ENCODE measurements at regions not wholly inside any gene's neighbourhood (a gene's known extent, or its start where the extent isn't known, plus 50 kb on each side); places are given as distances from the start of the nearest gene placed in this dataset.
"Not testable (repeated sequence)": the region's sequence is repeated elsewhere in the genome, so short reads cannot be mapped to it uniquely, and the experiment has no call there.

DNA sequence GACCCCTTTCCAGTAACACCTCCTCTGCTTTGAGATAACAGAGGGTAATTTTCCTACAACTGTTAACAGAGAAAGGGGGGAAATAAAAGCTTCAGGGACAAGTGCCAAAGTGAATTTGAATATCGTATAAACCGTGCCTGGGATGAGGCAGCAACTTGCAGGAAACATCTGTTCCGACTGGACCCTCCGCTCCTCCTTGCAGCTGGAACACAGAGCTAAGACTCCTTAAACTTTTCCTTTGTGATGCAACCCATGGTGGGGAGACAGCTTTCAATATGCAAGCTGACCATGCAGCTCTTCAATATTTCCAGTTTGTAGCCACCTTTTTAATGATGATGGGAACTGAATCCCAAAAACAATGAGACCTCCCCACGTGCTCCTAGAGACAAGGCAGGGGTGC is 432.6 kb downstream of the ZNF536 start:
- Histone ChIP-seq H2AFZ (ENCODE audit: low read length) (no peak overlapping the region), H3K27me3 (ENCODE audit: insufficient read depth, low read length) (no peaks in the 10 kb centered on the region), H3K27ac (ENCODE audit: low read depth, low read length) (no peak overlapping the region), H3K4me1 (ENCODE audit: insufficient read depth, low read length) (no peaks in the 10 kb centered on the region), H3K36me3 (ENCODE audit: insufficient read depth, low read length) (no peaks in the 10 kb centered on the region), H4K20me1 (ENCODE audit: insufficient read depth, low read length) (no peaks in the 10 kb centered on the region), H3K4me2 (ENCODE audit: insufficient read depth, low read length) (no peak overlapping the region), H3K9me3 (ENCODE audit: low read depth, low read length) (no peaks in the 10 kb centered on the region), H3K4me3 (ENCODE audit: insufficient read depth, low read length) (no peak overlapping the region), H3K79me2 (ENCODE audit: insufficient read depth, low read length) (no peaks in the 10 kb centered on the region)
- DNase-seq (ENCODE audit: insufficient read length, low spot score, missing footprints), result no peak
- TF ChIP-seq, protein P1, sequence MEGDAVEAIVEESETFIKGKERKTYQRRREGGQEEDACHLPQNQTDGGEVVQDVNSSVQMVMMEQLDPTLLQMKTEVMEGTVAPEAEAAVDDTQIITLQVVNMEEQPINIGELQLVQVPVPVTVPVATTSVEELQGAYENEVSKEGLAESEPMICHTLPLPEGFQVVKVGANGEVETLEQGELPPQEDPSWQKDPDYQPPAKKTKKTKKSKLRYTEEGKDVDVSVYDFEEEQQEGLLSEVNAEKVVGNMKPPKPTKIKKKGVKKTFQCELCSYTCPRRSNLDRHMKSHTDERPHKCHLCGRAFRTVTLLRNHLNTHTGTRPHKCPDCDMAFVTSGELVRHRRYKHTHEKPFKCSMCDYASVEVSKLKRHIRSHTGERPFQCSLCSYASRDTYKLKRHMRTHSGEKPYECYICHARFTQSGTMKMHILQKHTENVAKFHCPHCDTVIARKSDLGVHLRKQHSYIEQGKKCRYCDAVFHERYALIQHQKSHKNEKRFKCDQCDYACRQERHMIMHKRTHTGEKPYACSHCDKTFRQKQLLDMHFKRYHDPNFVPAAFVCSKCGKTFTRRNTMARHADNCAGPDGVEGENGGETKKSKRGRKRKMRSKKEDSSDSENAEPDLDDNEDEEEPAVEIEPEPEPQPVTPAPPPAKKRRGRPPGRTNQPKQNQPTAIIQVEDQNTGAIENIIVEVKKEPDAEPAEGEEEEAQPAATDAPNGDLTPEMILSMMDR (IDR thresholded peaks at IDR 0.05; ENCODE audit: extremely low read depth, low read depth, low read length), result no peak

DNA sequence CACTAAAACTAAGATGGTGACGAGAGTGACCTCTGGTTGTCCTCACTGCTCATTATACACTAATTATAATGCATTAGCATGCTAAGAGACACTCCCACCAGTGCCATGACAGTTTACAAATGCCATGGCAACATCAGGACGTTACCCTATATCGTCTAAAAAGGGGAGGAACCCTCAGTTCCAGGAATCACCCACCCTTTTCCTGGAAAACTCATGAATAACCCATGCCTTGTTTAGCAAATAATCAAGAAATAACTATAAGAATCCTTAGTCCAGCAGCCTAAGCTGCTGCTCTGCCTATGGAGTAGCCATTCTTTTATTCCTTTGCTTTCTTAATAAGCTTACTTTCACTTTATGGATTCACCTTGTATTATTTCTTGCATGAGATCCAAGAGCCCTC is 432.1 kb downstream of the ZNF536 start:
- H3K4me1 ChIP-seq (ENCODE audit: insufficient read depth, low read length); DNase-seq (ENCODE audit: insufficient read length, low spot score, missing footprints); H2AFZ ChIP-seq (ENCODE audit: low read length); H3K9me3 ChIP-seq (ENCODE audit: low read depth, low read length); H3K4me3 ChIP-seq (ENCODE audit: insufficient read depth, low read length); H3K79me2 ChIP-seq (ENCODE audit: insufficient read depth, low read length); H3K36me3 ChIP-seq (ENCODE audit: insufficient read depth, low read length); H3K27ac ChIP-seq (ENCODE audit: low read depth, low read length); H4K20me1 ChIP-seq (ENCODE audit: insufficient read depth, low read length); H3K4me2 ChIP-seq (ENCODE audit: insufficient read depth, low read length); H3K27me3 ChIP-seq (ENCODE audit: insufficient read depth, low read length): not testable (repeated sequence)

DNA sequence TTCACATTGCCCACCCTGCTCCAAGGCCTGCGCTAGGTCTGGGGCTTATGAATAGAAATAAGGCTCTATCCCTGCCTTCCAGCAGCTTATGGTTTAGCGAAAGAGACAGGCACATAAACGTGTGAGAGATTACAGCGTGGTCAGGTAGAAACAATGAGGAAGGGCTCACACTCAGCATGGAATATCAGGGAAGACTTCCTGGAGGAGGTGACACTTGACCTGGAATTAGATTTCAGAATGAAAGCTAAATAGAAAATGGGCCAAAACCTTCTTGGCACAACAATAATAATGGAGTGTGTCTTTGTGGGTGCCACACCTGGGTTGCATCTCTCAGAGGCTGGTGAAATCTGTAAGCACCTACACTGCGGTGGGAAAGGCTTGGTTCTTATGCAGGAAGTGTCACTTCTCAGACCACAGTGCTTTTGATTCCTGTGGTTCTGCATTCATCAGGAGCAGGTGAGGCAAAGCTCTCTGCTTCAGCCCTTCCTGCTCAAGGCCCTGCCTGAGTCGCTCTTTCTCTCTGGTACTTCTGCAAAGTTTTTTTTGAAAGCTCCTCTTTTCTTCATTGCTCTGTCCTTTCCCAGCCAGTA is 430.3 kb downstream of the ZNF536 start:
- Histone ChIP-seq H3K9me3 (ENCODE audit: low read depth, low read length) (no peaks in the 10 kb centered on the region), H4K20me1 (ENCODE audit: insufficient read depth, low read length) (no peaks in the 10 kb centered on the region), H3K4me1 (ENCODE audit: insufficient read depth, low read length) (no peaks in the 10 kb centered on the region), H3K4me3 (ENCODE audit: insufficient read depth, low read length) (no peak overlapping the region), H3K79me2 (ENCODE audit: insufficient read depth, low read length) (no peaks in the 10 kb centered on the region), H3K27ac (ENCODE audit: low read depth, low read length) (no peak overlapping the region), H3K4me2 (ENCODE audit: insufficient read depth, low read length) (no peak overlapping the region), H2AFZ (ENCODE audit: low read length) (no peak overlapping the region), H3K36me3 (ENCODE audit: insufficient read depth, low read length) (no peaks in the 10 kb centered on the region), H3K27me3 (ENCODE audit: insufficient read depth, low read length) (no peaks in the 10 kb centered on the region)
- TF ChIP-seq, protein P1 (IDR thresholded peaks at IDR 0.05; ENCODE audit: extremely low read depth, low read depth, low read length), result no peak
- DNase-seq (ENCODE audit: insufficient read length, low spot score, missing footprints), result no peak

DNA sequence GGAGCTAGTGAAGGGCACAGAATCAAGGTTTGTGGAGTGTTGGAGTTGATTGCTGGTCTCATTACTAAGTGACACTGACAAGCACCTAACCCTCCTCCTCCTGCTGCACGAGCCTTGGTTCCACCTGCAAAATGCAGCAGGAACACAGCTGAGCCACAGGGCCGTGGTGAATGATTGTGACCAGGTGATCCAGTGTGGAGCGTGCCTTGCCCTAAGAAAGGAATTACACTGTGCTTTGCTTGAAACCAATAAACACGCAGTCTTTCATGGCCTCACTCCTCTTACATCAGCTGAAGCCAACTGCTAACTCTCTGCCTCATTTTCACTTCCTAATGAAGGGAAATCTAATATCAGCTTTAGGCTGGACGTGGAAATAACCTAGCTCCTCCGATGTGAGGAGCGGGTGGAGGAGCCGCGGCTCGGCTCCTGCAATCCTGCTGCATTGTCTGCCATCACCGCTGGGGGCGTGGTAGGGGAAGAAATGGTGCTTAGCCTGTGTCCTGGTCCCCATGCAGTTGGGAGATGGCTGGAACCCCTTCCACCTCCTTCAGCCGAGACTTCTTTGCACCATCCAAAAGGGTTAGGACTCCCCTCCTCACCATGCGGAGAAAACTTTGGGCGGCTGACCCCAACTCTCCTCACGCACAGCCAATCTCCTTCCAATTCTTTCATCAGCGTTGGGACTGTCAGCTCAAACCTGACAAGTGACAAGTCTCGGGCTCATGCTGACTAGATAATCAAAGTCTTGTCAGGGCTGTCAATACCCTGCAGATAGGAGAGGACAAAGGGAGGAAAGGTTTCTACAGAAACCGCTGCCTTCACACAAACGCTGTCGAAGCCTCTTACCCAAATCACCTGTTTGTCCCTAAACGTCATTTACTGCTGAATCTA is 427.9 kb downstream of the ZNF536 start:
- H3K27ac ChIP-seq (ENCODE audit: low read depth, low read length), result no peak overlapping the region
- no peaks in the 10 kb centered on the region for H3K9me3 ChIP-seq (ENCODE audit: low read depth, low read length)
- no peaks in the 10 kb centered on the region for H3K4me1 ChIP-seq (ENCODE audit: insufficient read depth, low read length)
- no peaks in the 10 kb centered on the region for H4K20me1 ChIP-seq (ENCODE audit: insufficient read depth, low read length)
- no peak overlapping the region for H3K4me3 ChIP-seq (ENCODE audit: insufficient read depth, low read length)
- no peak overlapping the region for H3K4me2 ChIP-seq (ENCODE audit: insufficient read depth, low read length)
- no peak for DNase-seq (ENCODE audit: insufficient read length, low spot score, missing footprints)
- H3K36me3 ChIP-seq (ENCODE audit: insufficient read depth, low read length), result no peaks in the 10 kb centered on the region
- no peaks in the 10 kb centered on the region for H3K79me2 ChIP-seq (ENCODE audit: insufficient read depth, low read length)
- TF ChIP-seq, protein P1 (IDR thresholded peaks at IDR 0.05; ENCODE audit: extremely low read depth, low read depth, low read length), result peak; percentile 50
- no peaks in the 10 kb centered on the region for H3K27me3 ChIP-seq (ENCODE audit: insufficient read depth, low read length)
- no peak overlapping the region for H2AFZ ChIP-seq (ENCODE audit: low read length)
